ENCODE measurements at regions not wholly inside any gene's neighbourhood (a gene's known extent, or its start where the extent isn't known, plus 50 kb on each side); places are given as distances from the start of the nearest gene placed in this dataset.

GRCh38 chr5:15070907-15071306 lies 199.3 kb upstream of the ANKH start:
- no peak overlapping the region for H3K27ac ChIP-seq (ENCODE audit: low read length)
- H3K4me3 ChIP-seq (ENCODE audit: low read length) = no peak overlapping the region
- H3K79me2 ChIP-seq (ENCODE audit: low read length) = no peaks in the 10 kb centered on the region
- H3K4me1 ChIP-seq (ENCODE audit: low read length) = no peaks in the 10 kb centered on the region
- no peak overlapping the region for H3K9ac ChIP-seq (ENCODE audit: low read length)
- no peak overlapping the region for H2AFZ ChIP-seq (ENCODE audit: low read depth, low read length)
- no peaks in the 10 kb centered on the region for H3K9me3 ChIP-seq (ENCODE audit: insufficient read depth, low read length)
- H4K20me1 ChIP-seq (ENCODE audit: insufficient read depth, low read length) = no peaks in the 10 kb centered on the region
- H3K4me2 ChIP-seq (ENCODE audit: low read length) = no peak overlapping the region
- H3K36me3 ChIP-seq (replicated peaks; ENCODE audit: low read depth, low read length) = no peaks in the 10 kb centered on the region
- no peak for TF ChIP-seq EZH2phosphoT487 (IDR thresholded peaks at IDR 0.05; ENCODE audit: low read depth)
- TF ChIP-seq, protein P1, sequence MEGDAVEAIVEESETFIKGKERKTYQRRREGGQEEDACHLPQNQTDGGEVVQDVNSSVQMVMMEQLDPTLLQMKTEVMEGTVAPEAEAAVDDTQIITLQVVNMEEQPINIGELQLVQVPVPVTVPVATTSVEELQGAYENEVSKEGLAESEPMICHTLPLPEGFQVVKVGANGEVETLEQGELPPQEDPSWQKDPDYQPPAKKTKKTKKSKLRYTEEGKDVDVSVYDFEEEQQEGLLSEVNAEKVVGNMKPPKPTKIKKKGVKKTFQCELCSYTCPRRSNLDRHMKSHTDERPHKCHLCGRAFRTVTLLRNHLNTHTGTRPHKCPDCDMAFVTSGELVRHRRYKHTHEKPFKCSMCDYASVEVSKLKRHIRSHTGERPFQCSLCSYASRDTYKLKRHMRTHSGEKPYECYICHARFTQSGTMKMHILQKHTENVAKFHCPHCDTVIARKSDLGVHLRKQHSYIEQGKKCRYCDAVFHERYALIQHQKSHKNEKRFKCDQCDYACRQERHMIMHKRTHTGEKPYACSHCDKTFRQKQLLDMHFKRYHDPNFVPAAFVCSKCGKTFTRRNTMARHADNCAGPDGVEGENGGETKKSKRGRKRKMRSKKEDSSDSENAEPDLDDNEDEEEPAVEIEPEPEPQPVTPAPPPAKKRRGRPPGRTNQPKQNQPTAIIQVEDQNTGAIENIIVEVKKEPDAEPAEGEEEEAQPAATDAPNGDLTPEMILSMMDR (IDR thresholded peaks at IDR 0.05; ENCODE audit: low read depth, low read length) = no peak
- no peaks in the 10 kb centered on the region for H3K27me3 ChIP-seq (ENCODE audit: low read depth, low read length)

GRCh38 chr5:15069407-15069905 lies 197.9 kb upstream of the ANKH start:
- Histone ChIP-seq H3K27ac (ENCODE audit: low read length) (no peak overlapping the region), H3K79me2 (ENCODE audit: low read length) (no peaks in the 10 kb centered on the region), H3K4me2 (ENCODE audit: low read length) (no peak overlapping the region), H3K4me1 (ENCODE audit: low read length) (no peaks in the 10 kb centered on the region), H3K27me3 (ENCODE audit: low read depth, low read length) (no peaks in the 10 kb centered on the region), H3K36me3 (replicated peaks; ENCODE audit: low read depth, low read length) (no peaks in the 10 kb centered on the region), H4K20me1 (ENCODE audit: insufficient read depth, low read length) (no peaks in the 10 kb centered on the region), H3K9ac (ENCODE audit: low read length) (no peak overlapping the region), H3K4me3 (ENCODE audit: low read length) (no peak overlapping the region), H3K9me3 (ENCODE audit: insufficient read depth, low read length) (no peaks in the 10 kb centered on the region), H2AFZ (ENCODE audit: low read depth, low read length) (no peak overlapping the region)
- TF ChIP-seq EZH2phosphoT487 (IDR thresholded peaks at IDR 0.05; ENCODE audit: low read depth) = no peak

- TF ChIP-seq EZH2phosphoT487 (IDR thresholded peaks at IDR 0.05; ENCODE audit: low read depth) = no peak
- TF ChIP-seq, protein P1 (IDR thresholded peaks at IDR 0.05; ENCODE audit: low read depth, low read length) = no peak
- no peaks in the 10 kb centered on the region for H3K27me3 ChIP-seq (ENCODE audit: low read depth, low read length)
- no peak overlapping the region for H3K9ac ChIP-seq (ENCODE audit: low read length)
- H4K20me1 ChIP-seq (ENCODE audit: insufficient read depth, low read length) = no peaks in the 10 kb centered on the region
- no peaks in the 10 kb centered on the region for H3K79me2 ChIP-seq (ENCODE audit: low read length)
- no peaks in the 10 kb centered on the region for H3K9me3 ChIP-seq (ENCODE audit: insufficient read depth, low read length)
- H3K4me3 ChIP-seq (ENCODE audit: low read length) = no peak overlapping the region
- no peaks in the 10 kb centered on the region for H3K36me3 ChIP-seq (replicated peaks; ENCODE audit: low read depth, low read length)
- H3K4me1 ChIP-seq (ENCODE audit: low read length) = no peaks in the 10 kb centered on the region
- no peak overlapping the region for H3K4me2 ChIP-seq (ENCODE audit: low read length)
- H2AFZ ChIP-seq (ENCODE audit: low read depth, low read length) = no peak overlapping the region
- no peak overlapping the region for H3K27ac ChIP-seq (ENCODE audit: low read length)
Observed at GRCh38 chr5:15065091-15065490, 193.5 kb upstream of the ANKH start.

DNA sequence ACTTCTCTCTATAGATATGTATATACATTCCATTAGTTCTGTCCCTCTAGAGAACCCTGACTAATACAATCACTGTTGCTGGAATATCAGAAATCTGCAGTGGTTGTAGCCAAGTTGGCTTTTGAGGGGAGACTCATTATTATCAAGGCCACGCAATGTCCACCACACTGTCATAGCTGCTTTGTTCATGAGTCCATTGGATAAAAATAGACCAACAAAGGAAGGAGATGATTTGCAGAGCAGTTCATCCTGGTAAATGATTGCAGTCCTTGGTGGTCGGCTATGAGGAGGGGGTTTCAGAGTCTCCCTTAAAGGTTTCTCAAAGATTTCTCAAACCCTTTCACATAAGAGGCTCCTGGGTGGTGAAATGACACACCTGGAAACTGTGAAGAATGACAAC lies 192.8 kb upstream of the ANKH start:
- no peaks in the 10 kb centered on the region for H3K9me3 ChIP-seq (ENCODE audit: insufficient read depth, low read length)
- H3K36me3 ChIP-seq (replicated peaks; ENCODE audit: low read depth, low read length) = no peaks in the 10 kb centered on the region
- H3K79me2 ChIP-seq (ENCODE audit: low read length) = no peaks in the 10 kb centered on the region
- H3K4me3 ChIP-seq (ENCODE audit: low read length) = no peak overlapping the region
- no peak overlapping the region for H2AFZ ChIP-seq (ENCODE audit: low read depth, low read length)
- H4K20me1 ChIP-seq (ENCODE audit: insufficient read depth, low read length) = no peaks in the 10 kb centered on the region
- no peak overlapping the region for H3K4me2 ChIP-seq (ENCODE audit: low read length)
- TF ChIP-seq EZH2phosphoT487 (IDR thresholded peaks at IDR 0.05; ENCODE audit: low read depth) = no peak
- TF ChIP-seq, protein P1 (IDR thresholded peaks at IDR 0.05; ENCODE audit: low read depth, low read length) = no peak
- H3K4me1 ChIP-seq (ENCODE audit: low read length) = no peaks in the 10 kb centered on the region
- no peak overlapping the region for H3K9ac ChIP-seq (ENCODE audit: low read length)
- no peak overlapping the region for H3K27ac ChIP-seq (ENCODE audit: low read length)
- H3K27me3 ChIP-seq (ENCODE audit: low read depth, low read length) = no peaks in the 10 kb centered on the region

All from OCI-LY3 (cell line).